HG02981 (cell line): ENCODE measurements at regions not wholly inside any gene's neighbourhood (a gene's known extent, or its start where the extent isn't known, plus 50 kb on each side); places are given as distances from the start of the nearest gene placed in this dataset.

Experiments used
- ATAC-seq: cut with Tn5 transposase; IDR thresholded peaks from one replicate; pipeline ENCODE4 v1.9.1; 2021; ENCODE audit warnings: mild to moderate bottlenecking, moderate library complexity; ENCODE audit not compliant: unreplicated experiment

DNA sequence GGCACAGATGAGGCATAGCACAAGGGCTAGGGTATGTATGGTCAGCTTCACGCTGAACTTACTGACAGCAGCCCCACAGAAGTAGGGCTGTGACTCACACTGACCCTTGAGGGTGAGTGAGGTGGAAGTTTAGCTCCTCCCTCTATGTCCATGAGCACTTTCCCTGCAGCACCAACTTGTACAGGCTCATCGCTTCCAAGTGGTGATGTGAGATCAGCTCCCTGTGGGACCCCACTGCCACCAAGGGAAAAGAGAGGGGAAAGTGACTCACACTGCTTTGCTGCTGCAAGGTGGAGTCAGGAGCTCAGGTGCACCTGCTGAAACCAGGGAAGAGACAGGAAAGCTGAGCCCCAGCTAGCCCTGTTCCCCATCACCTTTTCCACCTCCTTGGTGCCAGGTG lies 91.5 kb downstream of the TEX51 start:
- no peak for ATAC-seq

DNA sequence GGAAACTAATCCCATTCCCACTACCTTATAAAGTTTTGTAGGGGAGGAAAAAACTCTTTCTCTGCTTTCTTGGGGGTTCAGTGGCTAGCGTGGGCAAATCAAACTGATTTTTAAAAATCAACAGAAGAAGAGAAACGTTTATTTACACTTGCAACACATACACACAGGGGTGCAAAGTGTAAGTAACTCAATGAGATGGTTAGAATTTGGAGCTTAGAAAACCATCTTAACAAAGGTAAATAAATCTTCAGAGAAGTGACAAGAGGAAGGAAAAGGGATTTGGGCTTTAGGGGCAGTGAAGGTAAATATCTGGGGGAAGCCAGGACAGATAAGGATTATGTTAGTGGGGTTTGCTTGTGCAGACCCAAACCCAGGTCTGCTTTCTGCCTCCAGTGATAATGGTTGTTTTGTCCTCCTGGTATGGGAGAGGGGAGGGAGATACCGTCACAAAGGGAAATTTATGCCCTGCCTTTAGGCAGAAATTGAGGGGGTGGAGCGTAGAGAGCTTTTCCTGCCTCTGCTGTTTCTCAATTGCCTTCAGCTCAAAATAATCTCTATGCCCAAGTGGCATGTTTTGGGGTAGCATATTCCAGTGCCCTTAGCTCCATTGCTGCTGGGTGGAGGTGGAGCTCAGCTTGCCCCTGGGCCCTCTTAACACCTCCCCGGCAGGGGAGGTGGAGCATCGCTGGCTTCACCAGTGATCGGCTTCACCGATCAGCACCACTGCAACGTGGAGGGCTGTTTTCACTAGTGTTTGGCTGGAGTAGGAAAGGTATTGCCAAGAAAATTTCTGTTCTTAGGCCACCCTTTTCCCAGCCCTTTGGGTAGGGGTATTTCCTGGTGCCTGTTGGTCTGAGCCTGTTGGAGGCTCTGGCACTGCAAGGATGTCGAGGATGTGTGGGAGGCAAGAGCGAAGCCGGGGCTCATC lies 92.2 kb downstream of the TEX51 start:
- no peak for ATAC-seq

GRCh38 chr2:126994340-126994777 lies 95.7 kb downstream of the TEX51 start:
- no peak for ATAC-seq

DNA sequence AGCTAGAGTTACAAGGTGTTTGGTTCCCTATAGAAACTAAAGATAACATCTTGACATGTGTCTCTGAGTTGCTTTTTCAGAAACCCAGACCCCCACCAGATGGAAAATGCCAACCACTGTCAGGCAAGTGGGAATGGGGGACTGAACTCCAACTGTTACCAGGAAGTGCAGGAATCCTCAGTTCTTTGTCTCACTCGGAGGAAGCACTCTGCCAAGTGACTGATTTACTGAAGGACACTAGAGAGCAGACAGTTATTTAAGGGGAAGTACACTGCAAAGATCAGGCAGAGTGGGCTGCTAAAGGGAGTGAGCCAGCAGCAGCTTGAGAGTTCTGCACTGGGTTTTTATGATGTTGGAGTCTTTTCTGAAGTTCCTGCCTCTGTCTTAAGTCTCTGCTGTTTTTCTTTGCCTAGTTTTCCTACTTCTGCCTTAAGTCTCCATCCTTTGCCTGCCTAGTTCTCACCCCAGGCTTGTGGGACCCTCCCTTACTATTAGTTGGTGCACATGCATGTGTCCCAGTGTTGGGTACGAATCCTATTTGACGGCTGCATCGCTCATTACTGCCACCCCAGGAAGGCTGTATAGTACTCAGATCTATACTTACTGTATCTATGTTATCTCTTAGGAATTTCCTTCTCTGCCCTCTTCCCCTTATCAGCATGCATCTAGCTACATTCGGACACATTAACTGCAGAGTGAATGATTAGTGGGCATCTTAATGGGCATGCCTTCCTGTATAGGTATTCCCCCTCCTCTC lies 97.1 kb downstream of the TEX51 start:
- no peak for ATAC-seq

DNA sequence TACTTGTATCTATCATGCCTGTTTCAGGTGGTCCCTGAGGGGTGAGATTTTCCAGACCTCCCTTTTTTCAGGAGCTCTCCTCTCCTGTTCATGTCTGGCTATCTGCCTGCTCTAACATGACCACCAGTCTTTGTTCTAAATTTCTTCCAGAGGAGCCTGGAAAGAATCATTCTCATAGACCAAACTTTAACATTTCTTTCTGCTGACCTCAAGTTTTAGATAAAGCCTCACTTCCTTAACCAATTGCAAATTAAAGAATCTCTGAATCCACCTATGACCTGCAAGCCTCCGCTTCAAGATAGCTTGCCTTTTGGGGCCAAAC lies 97.6 kb downstream of the TEX51 start:
- no peak for ATAC-seq
